Stimulated activated CD8-positive, alpha-beta memory T cell treated with anti-CD3 and anti-CD28 coated beads, Interleukin-2, amount 100 ng/mL, for 1 hour (primary cell): ENCODE measurements at regions not wholly inside any gene's neighbourhood (a gene's known extent, or its start where the extent isn't known, plus 50 kb on each side); places are given as distances from the start of the nearest gene placed in this dataset.
"Not testable (repeated sequence)": the region's sequence is repeated elsewhere in the genome, so short reads cannot be mapped to it uniquely, and the experiment has no call there.

ENCODE experiments used
- DNase-seq, 2 donors: peaks; one replicate each; pipeline ENCODE4 v3.0.0-alpha.2; 2020; ENCODE audit warnings: low read depth in 2 of 2

DNA sequence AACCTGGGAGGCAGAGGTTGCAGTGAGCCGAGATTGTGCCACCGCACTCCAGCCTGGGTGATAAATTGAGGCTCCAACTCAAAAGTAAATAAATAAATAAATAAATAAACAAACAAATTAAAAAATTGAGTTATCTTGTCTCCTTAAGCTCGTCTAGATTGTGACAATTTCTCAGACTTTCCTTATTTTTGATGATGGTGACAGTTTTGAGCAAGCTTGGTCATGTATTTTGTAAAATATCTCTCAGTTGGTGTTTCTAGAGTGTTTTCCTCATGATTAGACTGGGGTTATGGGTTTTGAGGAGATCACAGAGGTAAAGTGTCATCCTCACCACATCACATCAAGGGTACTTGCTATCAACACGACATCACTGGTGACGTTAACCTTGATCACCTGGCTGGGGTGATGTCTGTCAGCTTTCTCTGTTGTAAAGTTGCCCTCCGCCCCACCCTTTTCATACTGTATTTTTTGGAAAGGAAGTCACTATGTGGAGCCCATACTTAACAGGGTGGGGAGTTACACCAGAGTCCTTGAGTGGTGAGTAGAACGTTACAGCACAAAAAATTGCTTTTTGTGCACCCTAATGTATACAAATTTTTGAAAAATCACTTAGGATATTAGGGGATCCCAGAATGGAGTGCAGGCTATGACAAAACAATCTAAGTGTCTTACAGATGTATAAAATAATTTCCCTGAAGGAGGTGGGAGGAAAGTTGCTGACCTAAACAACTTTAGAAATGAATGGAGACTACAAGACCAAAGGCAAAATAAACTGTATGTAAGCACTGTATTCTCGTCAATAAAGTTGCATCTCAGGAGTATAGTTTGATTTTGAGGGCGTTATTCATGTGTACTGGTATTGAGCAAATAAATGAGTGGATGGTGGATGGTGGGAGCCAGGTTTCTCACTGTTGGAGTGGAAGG lies 116.4 kb upstream of the SGK1 start:
- DNase-seq, result no peak

DNA sequence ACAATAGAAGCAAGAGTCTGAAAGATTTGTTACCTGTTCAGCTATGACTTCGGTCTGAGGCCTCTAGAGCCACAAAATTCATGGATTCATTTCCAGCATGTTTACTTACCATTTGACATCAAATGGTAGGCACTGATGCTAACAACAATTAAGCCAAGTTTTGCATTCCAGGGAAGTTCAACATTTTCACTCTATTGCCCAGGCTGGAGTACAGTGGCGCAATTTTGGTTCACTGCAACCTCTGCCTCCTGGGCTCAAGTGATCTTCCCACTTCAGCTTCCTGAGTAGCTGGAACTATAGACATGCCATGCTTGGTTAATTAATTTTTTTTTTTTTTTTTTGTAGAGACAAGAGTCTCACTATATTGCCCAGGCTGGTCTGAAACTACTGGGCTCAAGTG lies 114.1 kb upstream of the SGK1 start:
- no peak for DNase-seq

DNA sequence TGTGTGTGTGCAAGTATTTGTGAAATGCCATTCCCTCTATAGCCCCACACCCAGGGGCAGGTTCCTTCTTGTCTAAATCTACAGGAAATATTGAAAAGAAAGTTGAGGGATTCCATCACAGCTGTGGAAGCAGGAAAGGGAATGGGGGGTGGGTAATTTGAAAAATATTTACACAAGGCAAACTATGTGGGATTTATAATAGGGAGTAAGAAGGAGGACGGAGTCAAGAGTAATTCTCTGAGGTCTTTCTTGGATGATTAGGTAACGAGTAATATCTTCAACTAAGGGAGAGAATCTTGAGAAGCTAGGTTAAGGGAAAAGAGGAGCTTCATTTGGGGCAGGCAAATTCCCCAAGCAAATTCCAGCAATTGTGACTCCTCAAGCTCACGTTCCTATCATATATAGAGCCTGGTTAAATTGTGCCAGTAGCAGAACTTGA lies 113.5 kb upstream of the SGK1 start:
- DNase-seq, result no peak

GRCh38 chr6:134429861-134430380 lies 112.0 kb upstream of the SGK1 start:
- DNase-seq, result no peak

- no peak for DNase-seq
Measured at GRCh38 chr6:134427721-134428120, 109.8 kb upstream of the SGK1 start.

DNA sequence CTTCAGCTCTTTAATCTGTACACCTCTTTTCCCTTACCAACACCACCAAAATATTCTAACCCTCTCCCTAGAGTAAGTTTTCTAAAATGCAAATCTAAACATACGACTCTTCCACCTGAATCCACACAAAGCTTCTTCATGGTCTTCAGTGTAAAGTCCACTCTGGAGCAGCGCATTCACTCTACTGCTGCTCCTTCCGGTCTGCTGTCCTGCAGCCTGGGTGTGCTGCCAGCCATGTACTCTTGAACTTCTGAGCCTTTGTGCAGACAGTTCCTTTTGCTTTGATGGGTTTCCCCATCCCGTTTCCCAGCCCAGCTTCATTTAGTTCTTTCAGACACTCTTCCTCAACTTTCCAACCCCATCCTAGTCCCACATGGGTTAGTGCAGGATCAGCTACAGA lies 108.7 kb upstream of the SGK1 start:
- DNase-seq, result no peak

- DNase-seq, result not testable (repeated sequence)
Measured at GRCh38 chr6:134425917-134426316, 108.0 kb upstream of the SGK1 start.

- no peak for DNase-seq
Measured at GRCh38 chr6:134425513-134425912, 107.6 kb upstream of the SGK1 start.

- no peak for DNase-seq
Measured at GRCh38 chr6:134424798-134425170, 106.9 kb upstream of the SGK1 start.

DNA sequence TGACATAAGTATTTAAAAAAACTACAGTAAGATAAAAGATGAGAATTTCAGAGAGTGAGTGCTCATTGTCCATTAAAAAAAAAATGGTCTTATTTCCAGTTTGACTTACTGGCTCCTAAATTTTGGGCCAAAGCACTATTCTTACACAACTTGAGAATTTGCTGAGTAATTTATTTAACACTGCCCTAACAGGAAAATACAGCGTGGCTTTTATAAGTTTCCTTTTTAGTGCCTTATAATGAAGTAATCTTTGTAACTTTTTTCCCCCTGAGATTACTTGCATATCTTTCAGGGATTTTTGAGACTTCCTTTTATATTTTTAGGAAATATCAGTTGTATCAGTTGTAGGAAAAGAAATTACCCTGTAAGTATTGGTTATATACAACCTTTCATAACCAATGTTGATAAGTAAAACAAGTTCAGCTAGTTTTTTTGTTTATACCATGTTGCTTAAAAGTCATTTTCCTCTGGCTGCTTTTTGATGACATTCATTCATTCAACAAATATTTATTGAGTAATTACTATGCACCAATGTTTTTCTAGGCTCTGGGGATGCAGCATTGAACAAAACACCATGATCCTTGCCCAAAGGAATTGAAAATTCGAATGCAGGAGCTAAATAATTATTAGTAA lies 106.4 kb upstream of the SGK1 start:
- DNase-seq, result no peak

DNA sequence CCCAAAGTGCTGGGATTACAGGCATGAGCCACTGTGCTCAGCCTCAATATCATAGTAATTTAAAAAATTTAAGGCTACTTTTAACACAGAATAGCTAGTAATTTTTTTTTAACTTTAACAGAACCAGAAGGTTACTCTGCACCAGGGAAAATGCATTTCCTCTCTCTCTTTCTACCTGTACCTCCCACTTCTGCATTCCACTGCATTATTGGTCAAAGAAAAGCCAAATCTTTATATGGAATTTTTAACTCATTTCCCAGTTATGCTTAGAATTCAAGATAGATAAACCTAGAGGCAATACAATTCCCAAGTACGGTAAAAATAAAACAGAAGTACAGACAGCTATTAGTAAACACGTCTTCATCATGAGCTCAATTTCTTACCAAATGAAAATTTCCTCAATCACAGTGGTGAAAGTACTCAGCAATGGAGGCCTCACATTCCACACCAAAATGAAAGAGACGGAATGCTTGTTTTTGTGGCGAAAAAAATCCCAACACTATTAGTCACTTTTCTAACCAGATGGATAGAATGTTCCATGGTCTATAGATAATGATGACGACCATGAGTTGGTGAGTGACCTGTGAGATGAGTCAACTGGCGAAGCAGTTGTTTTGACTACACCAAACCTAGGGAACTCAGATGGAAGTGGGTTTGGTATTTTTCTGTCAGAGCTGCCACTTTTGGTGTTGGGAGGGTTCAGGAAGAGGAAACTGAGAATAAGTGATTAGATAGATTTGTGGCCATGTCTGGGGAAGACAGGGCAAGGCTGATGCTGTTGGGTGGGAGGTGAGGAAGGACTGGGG lies 104.7 kb upstream of the SGK1 start:
- DNase-seq, result no peak

DNA sequence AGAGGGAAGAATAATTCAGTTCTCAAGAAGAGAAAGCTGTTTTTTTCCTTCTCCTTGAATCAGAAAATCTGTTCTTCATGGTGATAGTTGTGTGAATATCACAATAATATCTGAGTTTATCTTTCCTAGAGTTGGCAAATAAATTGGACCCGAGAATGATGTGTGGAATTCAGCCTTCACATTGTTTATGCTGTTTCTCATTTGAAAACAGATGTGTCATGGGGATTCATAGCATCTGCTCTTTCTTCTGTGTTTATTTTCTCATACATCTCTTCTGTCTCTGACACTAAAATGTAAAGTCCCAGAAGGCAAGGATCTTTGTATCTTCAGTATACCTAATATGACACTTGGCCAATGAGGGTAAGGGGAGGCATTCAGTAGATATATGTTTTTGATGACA lies 103.6 kb upstream of the SGK1 start:
- DNase-seq, result no peak

- no peak for DNase-seq
Measured at GRCh38 chr6:134420614-134421181, 102.8 kb upstream of the SGK1 start.

DNA sequence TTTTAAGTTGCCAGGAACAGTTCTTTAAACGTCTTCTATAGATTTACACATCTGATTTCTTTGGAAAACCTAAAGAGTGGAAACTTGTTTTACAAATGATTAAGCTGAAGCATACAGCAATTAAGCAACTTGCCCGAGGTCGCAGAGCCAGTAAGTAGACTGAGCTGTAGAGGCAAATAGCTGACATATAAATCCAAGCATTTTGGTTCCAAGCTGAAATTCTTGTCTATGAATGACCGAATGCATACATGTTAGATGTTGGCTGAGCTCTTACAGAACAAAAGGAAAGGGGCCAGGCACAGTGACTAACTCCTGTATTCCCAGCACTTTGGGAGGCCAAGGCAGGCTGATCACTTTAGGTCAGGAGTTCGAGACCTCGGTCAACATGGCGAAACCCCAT lies 101.8 kb upstream of the SGK1 start:
- DNase-seq, result no peak

DNA sequence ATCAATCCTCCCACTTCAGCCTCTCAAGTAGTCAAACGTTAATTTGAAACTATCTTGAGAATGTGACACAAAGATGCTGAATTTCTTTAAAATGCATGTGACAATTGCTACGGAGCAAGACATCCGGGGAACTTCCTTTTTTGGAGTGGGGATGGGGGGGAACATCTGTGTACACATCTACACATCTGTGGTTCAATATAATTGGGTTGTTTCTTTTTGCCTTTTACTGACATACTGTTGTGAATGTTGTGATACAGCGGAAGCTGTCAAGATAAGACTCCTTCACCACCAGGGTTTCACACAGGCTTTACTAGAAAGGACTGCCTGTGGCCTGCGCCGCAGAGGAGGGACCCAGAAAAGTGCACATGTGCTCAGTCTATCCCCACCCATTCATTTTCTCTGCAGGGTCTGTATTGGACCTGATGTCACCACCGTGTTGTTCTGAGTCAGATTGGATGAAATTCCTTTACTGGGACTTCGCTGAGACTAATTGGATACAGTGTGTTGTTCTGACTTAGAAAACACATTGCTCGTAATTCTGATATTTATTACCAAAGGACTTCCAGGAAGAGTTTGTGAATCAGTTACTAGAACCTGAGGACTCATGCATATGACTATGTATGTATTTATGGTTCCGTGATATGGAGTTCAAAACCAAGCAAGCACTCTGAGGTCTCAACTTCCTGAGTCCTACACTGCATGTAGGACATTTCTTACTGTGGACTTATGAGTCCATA lies 98.7 kb upstream of the SGK1 start:
- no peak for DNase-seq

DNA sequence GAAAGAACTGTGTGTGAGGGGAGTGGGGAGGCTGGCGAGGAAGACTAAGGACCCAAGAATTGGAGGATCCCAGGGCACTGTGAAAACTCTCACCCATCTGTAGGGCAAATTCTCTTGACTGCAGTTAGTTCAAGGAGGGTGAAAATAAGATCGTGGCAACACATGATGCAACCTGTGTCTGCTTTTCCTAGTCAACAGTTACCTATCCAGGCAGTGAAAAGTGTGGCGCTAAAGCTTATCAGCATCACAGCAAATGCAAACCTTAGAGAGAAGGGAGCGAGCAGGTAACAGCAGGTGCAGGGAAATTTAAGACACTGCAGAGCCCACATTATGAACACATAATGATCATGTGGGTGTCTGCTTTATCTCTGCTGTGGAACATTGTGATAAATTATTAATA lies 97.7 kb upstream of the SGK1 start:
- DNase-seq, result no peak

DNA sequence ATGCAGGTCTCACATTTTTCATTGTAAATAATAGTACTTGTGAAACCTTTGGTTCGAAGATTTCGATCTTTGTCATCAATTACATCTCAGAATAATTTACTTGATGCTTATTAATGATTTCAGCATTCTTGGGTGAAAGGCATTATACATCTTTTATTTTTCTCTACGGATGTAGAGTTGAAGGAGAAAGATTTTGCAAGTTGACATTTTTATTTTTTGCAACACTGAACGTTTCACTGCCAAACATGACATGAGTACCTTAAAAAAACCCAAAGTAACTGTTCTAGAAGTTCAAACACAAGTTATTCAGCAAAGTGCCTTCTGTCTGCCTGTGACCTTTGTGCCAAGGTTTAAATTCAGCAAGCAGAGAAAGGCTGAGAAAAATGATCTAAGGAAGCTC lies 97.3 kb upstream of the SGK1 start:
- DNase-seq, result no peak

- DNase-seq, result no peak
Measured at GRCh38 chr6:134414793-134415192, 96.9 kb upstream of the SGK1 start.

DNA sequence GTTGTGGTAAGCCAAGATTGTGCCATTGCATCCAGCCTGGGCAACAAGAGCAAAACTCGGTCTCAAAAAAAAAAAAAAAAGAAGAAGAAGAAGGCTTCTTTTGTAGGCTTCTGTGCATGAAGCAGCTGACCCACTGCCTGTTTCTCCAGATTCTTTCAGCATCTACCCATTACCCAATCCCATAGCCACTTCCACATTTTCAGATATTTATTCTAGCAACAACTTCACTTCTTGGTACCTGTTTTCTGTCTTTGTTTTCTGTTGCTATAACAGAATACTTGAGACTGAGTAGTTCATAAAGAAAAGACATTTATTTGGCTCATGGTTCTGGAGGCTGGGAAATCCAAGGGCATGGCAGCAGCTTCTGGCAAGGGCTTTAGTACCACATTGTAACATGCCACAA lies 95.3 kb upstream of the SGK1 start:
- no peak for DNase-seq

DNA sequence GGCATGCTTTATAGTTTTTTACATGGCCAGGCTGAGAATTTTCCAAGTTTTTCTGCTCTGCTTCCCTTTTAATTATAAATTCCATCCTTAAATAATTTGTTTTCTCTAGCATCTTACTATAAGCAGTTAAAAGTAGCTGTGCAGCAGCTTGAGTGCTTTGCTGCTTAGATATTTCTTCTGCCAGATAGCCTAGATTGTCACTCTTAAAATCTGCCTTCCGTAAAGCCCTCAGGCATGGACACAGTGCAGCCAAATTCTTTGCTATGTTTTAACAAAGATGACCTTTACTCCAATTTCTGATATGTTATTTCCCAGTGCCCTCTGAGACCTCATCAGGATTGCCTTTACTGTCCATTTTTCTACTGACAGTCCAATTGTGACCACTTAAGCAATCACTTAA lies 92.6 kb upstream of the SGK1 start:
- DNase-seq, result no peak

GRCh38 chr6:134407791-134408190 lies 89.9 kb upstream of the SGK1 start:
- DNase-seq, result no peak
